Suppressor macrophage treated with lipopolysaccharide for 4 hours (primary cell): ENCODE measurements at regions not wholly inside any gene's neighbourhood (a gene's known extent, or its start where the extent isn't known, plus 50 kb on each side); places are given as distances from the start of the nearest gene placed in this dataset.

Experiments used
- DNase-seq: peaks from one replicate; pipeline ENCODE4 v3.0.0-alpha.2; 2020

DNA sequence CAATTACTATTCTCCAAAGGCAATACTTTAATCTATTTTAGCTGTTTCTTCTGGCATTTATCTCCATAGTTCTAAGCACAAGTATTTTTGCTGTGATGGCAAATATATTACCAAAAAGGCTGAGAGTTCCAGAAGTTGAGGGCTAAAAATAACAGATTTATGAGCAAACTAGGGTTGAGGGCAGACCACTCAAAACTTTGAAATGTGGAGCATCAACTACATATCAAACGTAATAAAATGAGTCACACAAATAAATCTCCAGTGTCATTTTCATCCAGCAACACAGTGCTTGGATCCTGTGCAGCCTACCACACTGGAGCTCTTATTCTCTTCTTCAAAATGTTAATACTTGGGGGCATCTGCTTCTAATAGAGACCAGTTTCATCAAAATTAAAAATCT, 163.9 kb downstream of the HS3ST1 start:
- no peak for DNase-seq

DNA sequence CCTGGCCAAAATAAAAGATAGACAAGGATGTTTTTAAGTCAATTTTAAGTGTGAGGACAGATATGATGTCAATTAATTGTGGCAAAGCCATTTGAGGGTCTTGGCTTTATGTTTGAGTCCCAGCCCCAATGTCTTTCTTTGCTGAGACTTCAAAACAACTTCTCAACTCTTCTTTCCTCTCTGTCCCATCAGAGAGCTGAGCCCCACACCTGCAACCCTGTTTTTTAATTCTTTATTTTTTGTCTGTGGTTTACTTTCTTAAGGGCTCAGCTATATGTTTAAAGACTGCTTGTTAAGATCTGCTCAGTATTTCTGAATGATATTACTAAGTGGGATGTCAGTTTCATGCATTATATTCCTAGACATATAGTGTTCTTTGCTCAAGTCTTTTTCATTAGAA, 164.3 kb downstream of the HS3ST1 start:
- DNase-seq = no peak

DNA sequence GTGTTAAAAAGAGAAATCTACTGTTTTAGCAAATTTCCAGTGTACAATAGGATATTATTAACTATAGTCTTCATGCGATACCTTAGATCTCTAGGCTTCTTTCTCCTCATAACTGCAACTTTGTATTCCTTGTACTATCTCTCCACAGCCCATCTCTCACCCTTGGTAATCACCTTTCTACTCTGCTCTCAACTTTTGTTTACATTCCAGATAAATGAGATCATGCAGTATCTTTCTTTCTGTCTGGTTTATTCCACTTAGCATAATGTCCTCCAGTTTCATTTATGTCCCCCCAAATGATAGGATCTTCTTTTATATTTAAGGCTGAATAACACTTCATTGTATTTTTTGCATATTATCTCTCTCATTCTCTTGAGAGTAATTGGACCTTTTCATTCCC, 165.5 kb downstream of the HS3ST1 start:
- DNase-seq = no peak

DNA sequence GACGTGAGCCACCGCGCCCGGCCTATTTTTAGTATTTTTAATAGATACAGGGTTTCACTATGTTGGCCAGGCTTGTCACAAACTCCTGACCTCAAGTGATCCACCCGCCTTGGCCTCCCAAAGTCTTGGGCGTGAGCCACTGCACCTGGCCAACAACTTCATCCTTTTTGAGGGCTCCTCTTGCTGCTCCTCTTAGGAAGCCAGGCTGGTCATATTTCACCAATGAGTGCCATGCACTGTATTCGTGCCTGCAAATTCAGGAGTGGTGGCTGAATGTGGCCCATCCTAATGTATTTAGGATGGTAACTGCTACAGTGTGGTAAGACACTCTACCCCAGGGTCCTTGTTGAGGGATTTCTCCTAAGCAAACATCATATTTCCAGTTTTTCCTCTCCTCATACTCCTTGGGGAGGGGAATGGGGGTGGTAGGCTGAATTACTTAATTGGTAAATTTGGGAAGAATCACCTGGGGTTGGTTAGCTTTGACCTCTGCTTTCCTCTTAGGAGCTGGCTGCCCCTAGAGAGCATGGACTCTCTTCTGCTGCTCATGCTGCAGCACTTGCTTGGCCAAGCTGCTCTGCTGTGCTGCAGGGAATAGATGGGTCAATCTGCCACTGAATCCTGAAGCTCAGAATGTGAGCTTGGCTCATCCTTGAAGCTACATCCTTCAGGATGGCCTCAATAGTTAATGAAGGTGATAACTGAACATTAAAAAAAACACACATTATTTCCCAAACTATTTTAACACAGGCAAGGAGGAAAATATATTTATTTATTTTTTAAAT, 167.4 kb downstream of the HS3ST1 start:
- no peak for DNase-seq

DNA sequence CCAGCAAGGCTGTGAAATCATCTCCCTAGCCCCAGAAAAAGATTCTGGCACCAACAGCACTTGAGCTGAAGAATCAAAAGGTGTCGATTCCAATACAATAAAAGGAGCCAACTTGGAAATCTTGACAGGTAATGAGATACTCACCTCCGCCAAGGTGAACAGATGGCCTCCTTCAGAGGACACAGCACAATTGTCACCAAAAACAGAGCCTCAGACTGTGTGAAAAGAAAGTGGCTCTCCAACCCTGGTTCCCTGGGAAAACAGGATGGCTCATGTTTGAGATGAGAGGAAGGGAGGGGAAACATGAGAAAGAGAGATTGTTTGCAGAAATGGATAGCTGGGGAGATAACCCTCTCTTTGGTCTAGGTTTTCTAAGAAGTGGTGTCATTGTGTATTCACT, 168.9 kb downstream of the HS3ST1 start:
- no peak for DNase-seq

DNA sequence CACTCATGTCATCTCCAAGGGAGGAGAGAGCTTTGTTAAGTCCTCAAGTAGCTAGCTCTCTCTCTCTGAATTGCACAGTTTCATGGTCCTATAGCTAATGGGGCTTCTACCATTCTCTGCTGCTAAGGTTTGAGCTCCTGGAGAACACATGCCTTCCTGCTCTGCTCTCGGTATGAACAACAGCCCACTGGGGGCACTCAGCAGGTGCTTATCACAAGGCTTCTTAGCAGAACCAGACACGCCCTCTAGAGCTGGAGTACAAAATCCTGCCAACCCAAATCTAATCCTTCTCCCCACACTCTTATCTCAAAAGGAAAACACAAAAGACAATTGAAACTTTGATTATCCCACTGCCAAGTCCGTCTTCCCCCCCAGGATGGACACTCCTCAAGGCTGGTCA, 176.5 kb downstream of the HS3ST1 start:
- DNase-seq = no peak

DNA sequence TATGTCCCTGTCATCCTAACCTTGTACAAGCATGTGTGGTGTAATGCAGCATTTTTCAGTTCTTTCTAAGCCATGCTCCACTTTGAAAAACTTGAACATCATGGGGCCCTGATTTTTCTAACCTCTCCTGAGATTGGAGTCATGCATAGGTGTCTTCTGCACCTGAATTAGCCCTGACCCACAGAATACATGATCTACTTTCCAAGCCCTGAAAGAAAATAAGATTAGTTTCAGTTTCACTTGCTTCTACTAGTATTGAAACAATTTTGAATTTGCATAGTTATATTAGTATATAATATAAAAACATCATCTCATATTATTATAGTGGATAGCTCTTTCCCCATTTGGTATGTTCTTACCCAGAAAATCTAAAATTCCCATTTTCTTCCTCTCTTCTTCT, 178.2 kb downstream of the HS3ST1 start:
- no peak for DNase-seq

DNA sequence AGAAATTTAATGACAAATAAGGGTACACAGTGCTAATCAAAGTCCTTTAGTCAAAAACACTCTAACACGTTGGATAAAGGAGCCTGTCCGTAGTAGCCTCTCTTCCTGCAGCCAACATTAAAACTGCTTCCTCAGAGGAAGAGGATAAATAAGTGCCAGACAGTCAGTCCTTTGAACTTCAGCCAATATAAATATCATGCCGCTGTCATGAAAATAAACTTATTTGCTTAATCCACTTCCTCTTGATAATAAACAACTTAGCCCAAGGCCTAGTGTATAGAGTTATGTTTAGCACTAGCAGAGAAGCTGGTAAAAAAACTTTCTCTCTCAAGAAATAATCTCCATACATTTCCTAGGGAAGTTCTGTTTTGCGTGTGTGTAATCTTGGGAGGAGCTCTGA, 196.7 kb downstream of the HS3ST1 start:
- no peak for DNase-seq

DNA sequence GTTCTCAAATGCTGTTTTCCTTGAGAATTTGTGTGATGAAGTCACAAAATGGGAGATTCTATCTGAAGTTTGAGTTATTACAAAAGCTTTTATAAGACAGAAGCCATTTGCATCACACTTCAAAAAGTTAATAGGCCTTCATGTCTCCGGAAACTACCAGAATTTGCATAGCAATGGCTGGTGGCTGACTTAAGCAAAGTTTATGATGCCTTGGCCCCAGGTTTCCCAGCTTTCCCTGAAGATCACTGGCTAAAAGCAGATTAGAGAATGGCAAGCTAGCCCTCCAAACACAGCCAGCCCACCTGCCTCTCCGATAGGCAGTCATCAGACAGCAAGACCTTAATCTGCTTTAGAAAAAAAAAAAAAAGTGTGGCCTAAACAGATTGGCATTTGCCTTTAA, 197.8 kb downstream of the HS3ST1 start:
- no peak for DNase-seq

DNA sequence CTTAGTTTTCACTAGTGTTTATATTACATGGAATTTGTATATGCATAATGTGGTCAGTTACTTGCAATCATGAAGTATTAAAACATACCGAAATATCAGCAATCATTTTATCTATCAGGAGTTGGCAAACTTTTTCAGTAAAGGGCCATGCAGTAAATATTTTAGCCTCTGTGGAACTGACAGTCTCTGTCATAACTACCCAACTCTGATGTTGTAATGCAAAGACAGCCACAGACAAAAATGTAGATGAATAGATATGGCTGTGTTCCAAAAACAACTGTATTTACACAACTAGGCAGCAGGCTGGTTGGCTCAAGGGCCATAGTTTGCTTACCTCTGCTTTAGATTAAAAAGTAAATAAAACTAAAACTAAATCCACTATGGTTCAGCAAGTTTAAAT, 200.2 kb downstream of the HS3ST1 start:
- no peak for DNase-seq

DNA sequence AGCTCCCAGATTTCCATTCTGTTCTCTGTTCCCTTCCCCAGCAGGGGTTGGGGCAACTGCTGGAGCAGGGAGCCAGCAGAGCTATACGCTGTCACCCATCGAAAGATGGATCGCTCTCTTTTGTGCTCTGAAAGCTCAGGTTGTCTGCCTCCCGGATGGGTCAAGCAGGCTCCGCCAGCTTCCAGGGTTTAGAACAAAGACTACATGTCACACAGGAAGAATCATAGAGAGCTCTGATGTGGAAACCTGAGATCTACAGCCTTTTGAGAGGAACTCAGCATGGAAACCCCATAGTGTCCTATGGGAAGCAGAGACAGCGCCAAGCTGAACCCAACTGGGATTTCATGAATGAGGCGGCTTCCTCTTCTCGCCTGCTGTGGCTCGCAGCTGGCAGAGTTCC, 205.4 kb downstream of the HS3ST1 start:
- no peak for DNase-seq

DNA sequence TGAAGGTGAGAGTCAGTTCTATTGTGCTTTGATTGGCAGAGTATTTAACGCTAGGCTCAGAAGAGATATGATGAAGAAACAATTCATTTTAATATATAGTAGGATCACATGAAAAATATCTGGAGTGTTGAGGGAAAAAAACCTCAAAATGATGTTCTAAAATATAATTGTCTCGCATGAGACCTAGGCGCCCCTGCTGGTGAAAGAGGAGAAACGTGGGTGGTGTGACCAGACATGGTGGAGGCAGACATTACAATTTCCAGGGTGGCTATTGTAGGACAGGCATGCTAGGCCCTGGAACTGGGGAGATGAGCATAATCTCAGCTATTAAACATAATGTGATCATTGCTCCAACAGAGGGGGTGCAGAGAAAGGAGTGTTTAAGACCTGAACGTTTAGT, 210.0 kb downstream of the HS3ST1 start:
- DNase-seq = no peak

DNA sequence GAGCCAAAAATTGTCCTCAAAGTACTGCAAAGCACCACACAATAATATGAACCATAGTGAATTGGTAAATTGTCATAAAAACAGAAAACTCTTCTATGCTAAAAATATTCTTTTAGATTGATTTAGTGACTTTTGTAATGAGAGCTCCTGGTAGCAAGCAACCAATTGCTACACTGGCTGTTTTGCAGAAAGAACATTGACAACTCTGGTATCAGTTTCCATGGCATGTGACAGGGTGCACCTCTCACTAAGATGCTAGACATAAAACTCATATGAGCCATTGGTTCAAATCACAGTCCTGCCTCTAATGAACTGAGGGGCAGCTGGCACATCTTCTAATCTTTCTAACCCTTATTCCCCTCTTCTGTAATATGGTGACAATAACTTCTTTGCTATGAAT, 212.2 kb downstream of the HS3ST1 start:
- DNase-seq = no peak

DNA sequence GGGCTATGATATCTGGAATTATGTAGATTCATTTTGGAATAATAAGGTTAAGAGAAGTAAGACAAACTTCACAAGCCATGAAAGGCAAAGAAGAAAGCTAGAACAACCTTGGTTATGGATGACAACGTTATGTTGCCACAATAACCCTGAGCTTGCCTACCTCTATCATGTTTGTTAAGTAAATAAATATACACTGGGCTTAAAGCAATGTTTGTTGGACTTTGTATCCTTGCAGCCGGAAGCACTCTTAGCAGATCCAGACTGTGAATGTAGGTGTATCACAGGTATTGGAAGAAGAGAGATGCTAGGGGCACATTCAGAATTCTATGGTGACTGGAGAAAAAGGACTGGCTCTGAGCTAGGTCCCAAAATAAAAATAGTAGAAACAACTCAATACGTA, 214.4 kb downstream of the HS3ST1 start:
- no peak for DNase-seq

DNA sequence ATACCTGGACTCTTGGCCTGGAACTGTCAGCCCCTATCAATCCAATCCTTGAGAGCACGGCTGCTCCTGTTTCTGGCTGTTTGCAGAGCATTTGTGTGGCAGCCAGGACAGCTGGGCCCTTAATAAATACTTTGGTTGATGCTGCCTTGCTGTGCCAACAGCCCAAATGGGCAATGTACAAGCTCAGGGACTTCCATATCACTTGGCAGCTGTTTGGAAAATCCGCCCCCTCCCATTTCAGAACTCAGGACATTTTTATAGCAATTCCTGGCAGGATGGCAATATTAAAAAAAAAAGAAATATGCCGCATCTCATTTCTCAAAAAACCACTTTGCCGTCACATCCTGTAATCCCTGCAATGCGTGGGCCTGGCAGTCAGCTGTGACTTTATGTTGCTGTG, 218.9 kb downstream of the HS3ST1 start:
- DNase-seq = no peak

DNA sequence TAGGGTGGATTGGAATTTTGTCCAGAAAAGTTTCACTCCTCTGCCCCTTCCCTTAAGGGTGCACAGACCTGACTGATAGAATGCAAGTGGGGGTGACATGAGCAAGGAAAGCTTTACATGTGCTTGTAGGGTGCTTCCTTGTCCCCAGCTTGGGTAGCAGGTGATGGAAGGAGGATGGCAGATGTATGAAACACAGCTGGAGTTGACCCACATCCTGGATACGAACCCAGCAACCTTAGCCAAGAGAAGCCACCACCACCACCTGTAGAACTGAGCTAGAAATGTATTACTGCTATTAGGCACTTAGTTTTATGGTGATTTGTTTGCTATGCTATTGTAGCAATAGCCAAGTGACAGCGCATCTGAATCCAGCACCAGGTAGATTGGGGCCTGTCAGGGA, 227.4 kb downstream of the HS3ST1 start:
- no peak for DNase-seq

DNA sequence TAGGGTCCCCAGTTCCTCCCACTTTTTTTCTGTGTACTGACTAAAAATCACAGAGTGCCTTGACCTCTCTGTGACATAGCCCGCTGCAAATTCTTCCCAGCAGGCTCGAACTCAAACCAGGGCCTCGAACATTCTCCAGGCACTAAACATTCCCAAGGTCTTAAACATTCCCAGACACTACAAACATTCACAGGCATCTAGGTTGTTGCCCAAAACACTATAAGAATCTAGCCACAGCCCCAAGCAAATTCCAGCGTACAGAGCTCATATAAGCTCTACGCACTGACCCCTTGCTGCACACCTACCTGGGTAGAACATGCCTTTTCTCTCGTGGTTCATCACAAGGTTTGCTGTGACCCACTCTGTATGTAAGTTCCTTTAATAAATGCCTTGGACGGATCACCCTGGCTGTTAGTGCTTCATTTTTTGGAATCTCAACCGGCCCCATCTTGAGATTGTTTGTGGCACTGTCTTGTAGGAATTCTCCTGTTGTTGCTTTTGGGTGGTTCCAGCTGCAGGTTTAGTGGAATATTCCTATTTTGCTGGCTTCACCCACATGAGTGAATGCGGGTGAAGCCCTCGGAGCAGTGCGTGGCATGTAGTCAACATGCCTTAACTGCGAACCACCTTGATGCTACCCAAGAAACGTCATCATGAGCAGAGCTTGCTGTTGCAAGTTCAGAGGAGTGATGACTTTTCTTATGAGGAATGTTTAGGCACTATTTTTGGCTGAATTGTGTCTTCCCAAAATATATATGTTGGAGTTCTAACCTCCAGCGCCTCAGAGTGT, 230.0 kb downstream of the HS3ST1 start:
- no peak for DNase-seq

DNA sequence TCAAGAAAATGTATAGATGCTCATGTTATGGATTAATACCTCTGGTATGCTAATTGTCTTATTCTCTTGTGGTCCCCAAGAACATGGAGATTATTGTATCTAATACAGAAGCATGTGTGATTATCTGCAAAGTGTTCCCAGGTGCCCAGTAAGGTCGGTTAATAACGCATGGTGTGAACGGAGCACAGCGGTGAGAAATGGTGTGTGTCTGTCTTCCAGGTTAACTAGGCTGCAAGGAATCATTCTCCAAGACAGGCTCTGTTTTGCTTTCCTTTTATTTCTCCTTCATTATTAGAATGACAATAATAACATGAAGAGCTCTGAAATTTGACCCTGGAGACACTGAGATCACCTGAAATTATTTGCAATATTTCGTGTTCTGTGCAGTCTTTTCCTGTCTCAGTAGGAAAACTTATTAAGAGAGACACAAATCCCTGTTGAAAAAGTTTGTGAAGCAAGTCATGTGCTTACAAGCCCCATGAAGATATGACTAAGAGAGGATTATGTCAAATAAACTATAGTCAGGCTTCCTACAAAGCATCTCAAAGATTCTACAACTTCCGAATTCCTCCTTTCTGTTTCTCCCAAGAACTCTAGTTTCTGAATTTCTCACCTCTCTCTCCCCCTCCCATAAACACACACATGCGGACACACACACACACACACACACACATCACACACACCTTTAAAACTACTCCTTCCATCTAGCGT, 230.9 kb downstream of the HS3ST1 start:
- DNase-seq = no peak

DNA sequence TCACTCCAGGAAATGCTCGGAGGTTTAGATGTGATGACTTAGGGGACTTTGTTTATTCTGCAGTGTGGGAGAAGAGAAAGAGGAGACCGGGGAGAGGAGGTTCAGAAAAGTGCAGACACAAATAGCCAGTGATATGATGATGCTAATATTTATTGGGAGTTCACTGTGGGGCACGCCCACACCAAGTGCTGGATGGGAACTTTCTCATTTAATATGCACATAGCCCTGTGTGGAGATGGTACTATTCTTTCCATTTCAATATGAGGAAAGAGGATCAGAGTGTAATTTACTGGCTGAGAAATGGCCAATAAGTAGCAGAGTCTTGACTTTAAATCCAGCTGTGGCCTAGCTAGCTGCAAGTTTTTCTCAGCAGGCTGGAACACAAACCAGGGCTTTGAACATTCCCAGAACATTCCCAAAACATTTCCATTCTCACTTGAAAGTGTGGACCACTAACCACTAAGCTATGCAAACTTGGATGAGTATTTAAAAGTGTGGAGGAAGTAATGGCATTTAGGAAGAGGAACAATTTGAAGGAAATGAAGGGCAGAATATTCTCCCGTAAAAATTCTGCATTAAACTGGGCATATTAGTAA, 231.7 kb downstream of the HS3ST1 start:
- DNase-seq = no peak

DNA sequence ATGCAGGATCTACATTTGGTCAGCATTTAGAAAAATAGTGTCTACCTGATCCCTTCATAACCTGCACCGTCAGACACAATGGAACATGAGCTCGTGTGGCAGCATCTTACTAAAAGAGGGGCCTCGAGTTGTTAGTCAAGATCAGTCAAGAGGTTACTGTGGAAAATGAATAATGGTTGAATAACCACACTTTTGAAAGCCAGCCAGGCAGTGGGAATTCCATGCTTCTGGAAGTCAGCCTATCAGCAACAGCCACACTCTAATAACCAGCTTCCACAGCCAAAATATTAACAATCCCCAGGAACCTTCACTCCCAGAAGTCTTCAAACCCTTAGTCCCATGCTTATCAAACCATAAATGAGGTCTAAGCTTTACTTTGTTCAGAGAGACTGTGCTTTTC, 234.3 kb downstream of the HS3ST1 start:
- DNase-seq = no peak

DNA sequence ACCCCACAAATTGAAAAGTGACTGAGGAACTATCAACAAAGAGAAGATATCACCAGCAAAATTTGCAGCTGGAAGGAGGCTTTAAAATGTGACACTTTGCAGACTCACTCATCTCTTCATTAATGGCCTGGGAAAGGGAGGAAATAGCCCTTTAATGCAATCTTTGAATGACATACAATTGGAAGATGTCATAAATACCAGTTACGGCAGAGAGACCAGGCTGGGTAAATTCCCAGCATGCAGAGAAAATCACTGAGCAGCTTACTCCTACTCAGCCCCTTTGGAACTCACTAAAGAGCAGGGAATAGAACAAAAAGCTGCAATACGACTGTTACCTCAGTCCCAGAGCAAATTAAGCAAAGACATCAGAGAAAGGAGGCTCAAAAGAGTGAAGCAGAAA, 238.9 kb downstream of the HS3ST1 start:
- peak; percentile 35 for DNase-seq

DNA sequence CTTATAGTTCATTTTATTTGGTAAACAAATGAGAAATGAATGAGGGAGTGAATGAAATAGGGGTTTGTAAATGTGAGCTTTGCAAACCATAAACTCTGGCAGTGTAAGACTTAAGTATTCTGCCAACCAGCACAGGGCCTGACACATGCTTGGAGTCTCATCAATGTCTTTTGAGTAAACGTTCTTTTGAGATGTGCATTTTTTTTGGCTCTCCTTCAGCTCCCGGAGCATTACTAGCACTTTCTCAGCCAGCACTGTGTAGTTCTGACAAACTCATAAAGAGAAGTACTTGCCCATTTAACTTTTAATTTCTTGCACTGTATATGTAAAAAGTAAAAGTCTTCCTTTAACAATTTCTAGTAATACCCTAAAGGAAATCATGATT, 245.3 kb downstream of the HS3ST1 start:
- DNase-seq = no peak

DNA sequence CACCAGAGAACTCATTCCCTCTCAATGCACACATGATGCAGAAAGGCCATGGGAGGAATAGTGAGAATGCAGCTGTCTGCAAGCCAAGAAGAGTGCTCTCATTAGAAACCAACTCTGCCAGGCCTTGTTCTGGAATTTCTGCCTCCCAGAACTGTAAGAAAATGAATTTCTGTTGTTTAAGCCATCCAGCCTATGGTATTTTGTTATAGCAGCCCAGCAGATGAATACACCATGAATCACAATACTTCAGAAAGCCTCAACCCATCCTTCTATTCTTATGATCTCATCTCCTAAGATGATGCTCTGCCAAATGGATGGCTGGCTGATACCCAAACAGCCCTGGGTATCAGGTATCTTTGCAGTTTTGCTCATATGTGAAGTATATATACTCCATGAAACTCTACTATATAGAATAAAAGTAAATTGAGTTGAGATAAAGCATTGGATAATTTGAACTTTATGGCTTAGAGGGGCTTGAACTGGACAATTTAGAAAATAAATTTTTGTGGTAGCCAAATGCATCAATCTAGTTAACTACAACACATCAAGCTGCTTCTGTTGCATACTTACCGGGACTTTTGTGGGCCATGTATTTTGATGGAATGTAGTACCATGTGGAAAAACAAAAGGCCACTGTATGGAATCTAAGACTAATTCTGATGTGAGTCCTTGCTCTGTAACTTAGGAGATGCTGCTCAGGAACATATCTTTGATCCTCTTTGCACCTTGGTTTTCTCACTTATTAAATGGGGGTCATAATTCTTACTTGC, 245.9 kb downstream of the HS3ST1 start:
- no peak for DNase-seq
